Right lobe of liver (tissue), 4 donors: ENCODE measurements at regions not wholly inside any gene's neighbourhood (a gene's known extent, or its start where the extent isn't known, plus 50 kb on each side); places are given as distances from the start of the nearest gene placed in this dataset.

ENCODE experiments used
- POLR2A ChIP-seq: fragments of 450-650 bp; IDR thresholded peaks from one replicate; pipeline ENCODE4 v1.6.1; 2017; ENCODE audit warnings: antibody characterized with exemption, mild to moderate bottlenecking
- TF ChIP-seq, protein P1 (sequence below), 4 donors: fragments of 200-600 bp in 3 of 4; fragments of 450-650 bp in 1 of 4; IDR thresholded peaks; one replicate each; pipeline versions ENCODE4 v1.5.1 to v1.8.0; 2016 to 2022; ENCODE audit warnings: antibody characterized with exemption in 4 of 4, mild to moderate bottlenecking in 2 of 4
- donor health status: DM: no; HTN: no; CAD: no.
- donor health status: DM: no; HTN: no; CAD: no.
- donor health status: DM: no; HTN: yes; CAD: no.

DNA sequence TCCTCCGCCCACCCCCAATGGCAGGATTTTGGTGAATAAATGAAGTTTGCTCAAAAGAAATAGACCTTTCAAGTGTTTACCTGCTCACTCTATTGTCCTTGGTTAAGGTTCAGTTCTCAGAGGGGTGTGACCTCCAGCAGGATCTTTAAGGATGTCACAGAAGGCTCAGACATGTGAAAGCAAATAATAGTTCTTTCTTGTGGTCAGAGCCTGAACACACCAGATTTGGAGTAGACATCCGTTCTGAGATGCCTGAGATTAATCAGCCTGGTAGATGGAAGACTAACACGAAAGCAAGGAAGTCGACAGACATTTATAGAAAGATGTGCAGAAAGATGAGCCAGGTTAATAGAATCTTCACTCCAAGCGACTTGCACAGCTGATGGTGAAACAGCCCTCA lies 557.9 kb upstream of the CDH11 start:
- TF ChIP-seq, protein P1, sequence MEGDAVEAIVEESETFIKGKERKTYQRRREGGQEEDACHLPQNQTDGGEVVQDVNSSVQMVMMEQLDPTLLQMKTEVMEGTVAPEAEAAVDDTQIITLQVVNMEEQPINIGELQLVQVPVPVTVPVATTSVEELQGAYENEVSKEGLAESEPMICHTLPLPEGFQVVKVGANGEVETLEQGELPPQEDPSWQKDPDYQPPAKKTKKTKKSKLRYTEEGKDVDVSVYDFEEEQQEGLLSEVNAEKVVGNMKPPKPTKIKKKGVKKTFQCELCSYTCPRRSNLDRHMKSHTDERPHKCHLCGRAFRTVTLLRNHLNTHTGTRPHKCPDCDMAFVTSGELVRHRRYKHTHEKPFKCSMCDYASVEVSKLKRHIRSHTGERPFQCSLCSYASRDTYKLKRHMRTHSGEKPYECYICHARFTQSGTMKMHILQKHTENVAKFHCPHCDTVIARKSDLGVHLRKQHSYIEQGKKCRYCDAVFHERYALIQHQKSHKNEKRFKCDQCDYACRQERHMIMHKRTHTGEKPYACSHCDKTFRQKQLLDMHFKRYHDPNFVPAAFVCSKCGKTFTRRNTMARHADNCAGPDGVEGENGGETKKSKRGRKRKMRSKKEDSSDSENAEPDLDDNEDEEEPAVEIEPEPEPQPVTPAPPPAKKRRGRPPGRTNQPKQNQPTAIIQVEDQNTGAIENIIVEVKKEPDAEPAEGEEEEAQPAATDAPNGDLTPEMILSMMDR (IDR thresholded peaks at IDR 0.05): no peak
- no peak for TF ChIP-seq POLR2A
